HepG2 (cell line): ENCODE measurements at regions not wholly inside any gene's neighbourhood (a gene's known extent, or its start where the extent isn't known, plus 50 kb on each side); places are given as distances from the start of the nearest gene placed in this dataset.
A peak's percentile ranks its signal among the peaks of the same experiment; 100 is the strongest.

Experiments
- CBX1 ChIP-seq: IDR thresholded peaks from one replicate; pipeline ENCODE4 v1.6.1; 2016; ENCODE audit warnings: antibody characterized with exemption, low read depth
- CHCHD3 ChIP-seq: sonication (generic); formaldehyde crosslinking; IDR thresholded peaks from 2 replicates; pipeline ENCODE4 v1.8.0; 2022; ENCODE audit warnings: mild to moderate bottlenecking, missing genetic modification reagents, moderate library complexity
- EED ChIP-seq: sonication (generic); formaldehyde crosslinking; IDR thresholded peaks from 2 replicates; pipeline ENCODE4 v1.5.0; 2020; ENCODE audit warnings: mild to moderate bottlenecking, missing genetic modification reagents
- GZF1 ChIP-seq: sonication (generic); formaldehyde crosslinking; IDR thresholded peaks from 2 replicates; pipeline ENCODE4 v1.5.1; 2020; ENCODE audit warnings: mild to moderate bottlenecking, missing genetic modification reagents
- HNRNPL ChIP-seq: fragments of 200-400 bp; formaldehyde crosslinking; IDR thresholded peaks from 2 replicates; pipeline ENCODE4 v1.6.1; 2017; ENCODE audit warnings: mild to moderate bottlenecking, low read depth, low read length
- MAX ChIP-seq: IDR thresholded peaks from 2 replicates; pipeline ENCODE4 v1.6.1; 2012; ENCODE audit warnings: inconsistent platforms
- MTA1 ChIP-seq: sonication (generic); formaldehyde crosslinking; IDR thresholded peaks from 2 replicates; pipeline ENCODE4 v1.4.0; 2020; ENCODE audit warnings: missing genetic modification reagents, mild to moderate bottlenecking, borderline replicate concordance
- PHB2 ChIP-seq: fragments of 450-650 bp; IDR thresholded peaks from 2 replicates; pipeline ENCODE4 v1.6.1; 2018; ENCODE audit not compliant: partially characterized antibody
- RBM39 ChIP-seq: fragments of 200-400 bp; formaldehyde crosslinking; IDR thresholded peaks from one replicate; pipeline ENCODE4 v1.6.1; 2018; ENCODE audit warnings: antibody characterized with exemption, mild to moderate bottlenecking, low read depth, low read length; ENCODE audit not compliant: poor library complexity, severe bottlenecking
- SP1 ChIP-seq, 2 experiments: fragments of 450-650 bp in 1 of 2; sonication (generic) in 1 of 2; formaldehyde crosslinking in 1 of 2; IDR thresholded peaks; 2 replicates each; pipeline versions ENCODE4 v1.4.0 to v1.6.1; 2016 to 2020; ENCODE audit warnings: missing genetic modification reagents in 1 of 2
- ZBTB10 ChIP-seq: sonication (generic); formaldehyde crosslinking; IDR thresholded peaks from 2 replicates; pipeline ENCODE4 v1.4.0; 2020; ENCODE audit warnings: missing genetic modification reagents, borderline replicate concordance
- ZFX ChIP-seq: sonication (generic); formaldehyde crosslinking; IDR thresholded peaks from 2 replicates; pipeline ENCODE4 v1.4.0; 2020; ENCODE audit warnings: mild to moderate bottlenecking, low read depth, missing genetic modification reagents, moderate library complexity
- ZHX1 ChIP-seq: sonication (generic); formaldehyde crosslinking; IDR thresholded peaks from 2 replicates; pipeline ENCODE4 v1.8.1; 2022; ENCODE audit warnings: low read depth, mild to moderate bottlenecking, missing genetic modification reagents
- ZNF224 ChIP-seq: sonication (generic); formaldehyde crosslinking; IDR thresholded peaks from 2 replicates; pipeline ENCODE4 v1.5.0; 2020; ENCODE audit warnings: mild to moderate bottlenecking, missing genetic modification reagents
- ZNF280D ChIP-seq: sonication (generic); formaldehyde crosslinking; IDR thresholded peaks from 2 replicates; pipeline ENCODE4 v1.5.1; 2020; ENCODE audit warnings: mild to moderate bottlenecking, missing genetic modification reagents
- ZNF564 ChIP-seq: sonication (generic); formaldehyde crosslinking; IDR thresholded peaks from 2 replicates; pipeline ENCODE4 v1.8.1; 2023; ENCODE audit warnings: mild to moderate bottlenecking, missing genetic modification reagents
- ZNF687 ChIP-seq: sonication (generic); formaldehyde crosslinking; IDR thresholded peaks from 2 replicates; pipeline ENCODE4 v1.5.1; 2020; ENCODE audit warnings: mild to moderate bottlenecking, missing genetic modification reagents, moderate library complexity
- ZSCAN30 ChIP-seq: sonication (generic); formaldehyde crosslinking; IDR thresholded peaks from 2 replicates; pipeline ENCODE4 v1.5.0; 2020; ENCODE audit warnings: mild to moderate bottlenecking, missing genetic modification reagents

GRCh38 chr9:117491491-117491890 lies 76.6 kb upstream of the ASTN2 start (continued):
- TF ChIP-seq ZNF687 (CRISPR knock-in tag), result no peak
- no peak for TF ChIP-seq GZF1
- TF ChIP-seq MTA1 (CRISPR knock-in tag), result no peak
- no peak for TF ChIP-seq EED (CRISPR knock-in tag)
- no peak for TF ChIP-seq ZSCAN30 (CRISPR knock-in tag)
- TF ChIP-seq RBM39, result no peak
- TF ChIP-seq ZNF280D (CRISPR knock-in tag), result no peak
- TF ChIP-seq MAX, result 0 out of 2 replicates have a peak, but pooled peaks have one; percentile 22
- TF ChIP-seq HNRNPL, result no peak
- TF ChIP-seq ZFX (CRISPR knock-in tag), result peak; percentile 60
- TF ChIP-seq CBX1, result no peak
- TF ChIP-seq ZHX1 (CRISPR knock-in tag), result no peak
- no peak for TF ChIP-seq ZNF564 (CRISPR knock-in tag)
- TF ChIP-seq ZNF224 (CRISPR knock-in tag), result no peak
- TF ChIP-seq CHCHD3 (CRISPR knock-in tag), result no peak
- no peak for TF ChIP-seq ZBTB10 (CRISPR knock-in tag)
- no peak for TF ChIP-seq SP1 (IDR thresholded peaks at IDR 0.05)
- no peak for TF ChIP-seq SP1 (CRISPR knock-in tag; IDR thresholded peaks at IDR 0.05)
- TF ChIP-seq PHB2, result no peak
